HCT116 (cell line): ENCODE measurements at regions not wholly inside any gene's neighbourhood (a gene's known extent, or its start where the extent isn't known, plus 50 kb on each side); places are given as distances from the start of the nearest gene placed in this dataset.

Experiments used
- CTCF ChIP-seq, 3 experiments: fragments of 200-600 bp in 1 of 3; sonication (generic) in 1 of 3; IDR thresholded peaks in 2 of 3; conservative IDR thresholded peaks in 1 of 3; 2 replicates each; pipeline ENCODE4 v1.5.1; 2012 to 2017; ENCODE audit warnings: low read depth in 2 of 3, low read length in 2 of 3, antibody characterized with exemption in 1 of 3, borderline replicate concordance in 1 of 3, control low read depth in 1 of 3, mild to moderate bottlenecking in 1 of 3, mixed read lengths in 1 of 3, mixed run types in 1 of 3, moderate library complexity in 1 of 3; ENCODE audit not compliant: insufficient read depth in 1 of 3
- REST ChIP-seq: IDR thresholded peaks from 2 replicates; pipeline ENCODE4 v1.6.1; 2012; ENCODE audit warnings: low read depth

- TF ChIP-seq REST: no peak
- no peak for TF ChIP-seq CTCF (IDR thresholded peaks at IDR 0.05 in 2 of 3, conservative IDR thresholded peaks at IDR 0.05 in 1 of 3; ENCODE audit: borderline replicate concordance in 1 of 3, insufficient read depth in 1 of 3, low read depth in 2 of 3, low read length in 2 of 3)
Observed at GRCh38 chr9:99693888-99694287, 127.8 kb upstream of the NR4A3 start.
